Neural crest cell (in vitro differentiated cells): ENCODE measurements at regions not wholly inside any gene's neighbourhood (a gene's known extent, or its start where the extent isn't known, plus 50 kb on each side); places are given as distances from the start of the nearest gene placed in this dataset.

Source experiments
- DNase-seq: peaks from one replicate; pipeline ENCODE4 v3.0.0; 2021; ENCODE audit warnings: low read depth, mixed read lengths, low spot score
- H3K27ac Mint-ChIP-seq: one replicate; pipeline ENCODE4 v1.8.0; 2021; ENCODE audit warnings: mild to moderate bottlenecking, mixed read lengths; ENCODE audit not compliant: unreplicated experiment
- H3K27me3 Mint-ChIP-seq: 2 replicates; pipeline ENCODE4 v1.8.0; 2021; ENCODE audit warnings: low read depth, mild to moderate bottlenecking, mixed read lengths
- H3K36me3 Mint-ChIP-seq: 2 replicates; pipeline ENCODE4 v1.8.0; 2021; ENCODE audit warnings: low read depth, mild to moderate bottlenecking, mixed read lengths
- H3K4me1 Mint-ChIP-seq: 2 replicates; pipeline ENCODE4 v1.8.0; 2021; ENCODE audit warnings: mixed read lengths
- H3K4me3 Mint-ChIP-seq: one replicate; pipeline ENCODE4 v1.8.0; 2021; ENCODE audit warnings: mild to moderate bottlenecking, mixed read lengths
- H3K9me3 Mint-ChIP-seq: 2 replicates; pipeline ENCODE4 v1.8.0; 2021; ENCODE audit warnings: mixed read lengths
- TF ChIP-seq, protein P1 (sequence below): fragments of 200-600 bp; sonication (generic); conservative IDR thresholded peaks from 2 replicates; pipeline ENCODE4 v1.5.0; 2021; ENCODE audit warnings: antibody characterized with exemption, mild to moderate bottlenecking

DNA sequence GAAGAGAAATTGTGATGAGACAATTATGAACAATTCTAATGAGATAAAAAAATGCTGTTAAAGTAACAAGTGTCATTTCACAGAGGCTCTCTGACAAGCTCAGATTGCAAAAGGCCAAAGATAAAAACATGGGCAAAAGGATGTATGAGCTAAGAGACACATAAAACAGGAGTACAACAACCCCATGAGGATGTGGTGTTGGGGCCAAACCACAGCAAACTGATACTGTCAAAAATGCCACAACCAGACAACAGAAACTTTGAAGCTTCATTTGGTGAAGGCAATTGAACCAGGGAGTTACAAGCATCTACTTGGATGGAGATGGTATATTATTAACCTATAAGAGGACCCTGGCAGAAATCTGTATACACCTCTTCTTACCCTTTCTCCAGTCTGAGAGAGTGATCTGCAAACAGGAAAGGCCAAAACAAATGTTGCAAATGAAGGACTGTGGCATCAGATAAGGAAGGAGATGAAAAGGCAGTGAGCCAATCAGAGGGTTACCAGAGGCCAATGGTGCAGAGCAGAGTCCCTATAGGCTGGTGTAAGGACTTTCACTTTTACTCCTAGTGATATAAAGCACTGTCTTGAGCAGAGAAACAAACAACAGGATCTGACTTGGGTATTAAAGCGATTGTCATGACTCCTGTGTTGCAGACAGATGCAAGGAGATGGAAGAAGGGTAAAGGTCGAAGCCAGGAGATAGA, 659.0 kb downstream of the NTRK3 start:
- H3K27me3 Mint-ChIP-seq, result no peaks in the 10 kb centered on the region
- peaks cover 3% of the 10 kb centered on the region for H3K9me3 Mint-ChIP-seq
- no peaks in the 10 kb centered on the region for H3K4me1 Mint-ChIP-seq
- no peak overlapping the region for H3K27ac Mint-ChIP-seq
- no peaks in the 10 kb centered on the region for H3K36me3 Mint-ChIP-seq
- TF ChIP-seq, protein P1, sequence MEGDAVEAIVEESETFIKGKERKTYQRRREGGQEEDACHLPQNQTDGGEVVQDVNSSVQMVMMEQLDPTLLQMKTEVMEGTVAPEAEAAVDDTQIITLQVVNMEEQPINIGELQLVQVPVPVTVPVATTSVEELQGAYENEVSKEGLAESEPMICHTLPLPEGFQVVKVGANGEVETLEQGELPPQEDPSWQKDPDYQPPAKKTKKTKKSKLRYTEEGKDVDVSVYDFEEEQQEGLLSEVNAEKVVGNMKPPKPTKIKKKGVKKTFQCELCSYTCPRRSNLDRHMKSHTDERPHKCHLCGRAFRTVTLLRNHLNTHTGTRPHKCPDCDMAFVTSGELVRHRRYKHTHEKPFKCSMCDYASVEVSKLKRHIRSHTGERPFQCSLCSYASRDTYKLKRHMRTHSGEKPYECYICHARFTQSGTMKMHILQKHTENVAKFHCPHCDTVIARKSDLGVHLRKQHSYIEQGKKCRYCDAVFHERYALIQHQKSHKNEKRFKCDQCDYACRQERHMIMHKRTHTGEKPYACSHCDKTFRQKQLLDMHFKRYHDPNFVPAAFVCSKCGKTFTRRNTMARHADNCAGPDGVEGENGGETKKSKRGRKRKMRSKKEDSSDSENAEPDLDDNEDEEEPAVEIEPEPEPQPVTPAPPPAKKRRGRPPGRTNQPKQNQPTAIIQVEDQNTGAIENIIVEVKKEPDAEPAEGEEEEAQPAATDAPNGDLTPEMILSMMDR, result no peak
- DNase-seq, result no peak
- no peak overlapping the region for H3K4me3 Mint-ChIP-seq

DNA sequence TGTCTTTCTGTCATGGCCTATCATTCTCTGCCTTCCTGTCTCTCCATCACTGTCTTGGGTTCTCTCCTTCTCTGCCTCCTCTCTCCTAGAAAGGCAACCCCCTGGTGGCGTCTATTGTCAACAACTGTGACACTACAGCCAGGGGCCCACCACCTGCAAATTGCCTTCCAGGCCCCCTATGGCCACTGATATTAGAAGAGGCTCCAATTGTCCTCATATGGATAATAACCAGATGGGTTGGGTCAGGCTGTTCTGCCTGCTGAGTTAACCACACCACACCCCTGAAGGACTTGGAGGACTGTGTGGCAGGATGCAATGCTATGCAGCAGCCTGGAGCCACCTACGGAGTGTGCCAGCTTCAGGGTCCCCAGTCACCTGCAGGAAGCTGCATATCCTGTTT, 665.0 kb downstream of the NTRK3 start:
- no peak overlapping the region for H3K4me3 Mint-ChIP-seq
- no peaks in the 10 kb centered on the region for H3K36me3 Mint-ChIP-seq
- H3K27ac Mint-ChIP-seq, result no peak overlapping the region
- TF ChIP-seq, protein P1, result no peak
- H3K4me1 Mint-ChIP-seq, result no peaks in the 10 kb centered on the region
- H3K27me3 Mint-ChIP-seq, result no peaks in the 10 kb centered on the region
- no peak for DNase-seq
- H3K9me3 Mint-ChIP-seq, result no peaks in the 10 kb centered on the region

DNA sequence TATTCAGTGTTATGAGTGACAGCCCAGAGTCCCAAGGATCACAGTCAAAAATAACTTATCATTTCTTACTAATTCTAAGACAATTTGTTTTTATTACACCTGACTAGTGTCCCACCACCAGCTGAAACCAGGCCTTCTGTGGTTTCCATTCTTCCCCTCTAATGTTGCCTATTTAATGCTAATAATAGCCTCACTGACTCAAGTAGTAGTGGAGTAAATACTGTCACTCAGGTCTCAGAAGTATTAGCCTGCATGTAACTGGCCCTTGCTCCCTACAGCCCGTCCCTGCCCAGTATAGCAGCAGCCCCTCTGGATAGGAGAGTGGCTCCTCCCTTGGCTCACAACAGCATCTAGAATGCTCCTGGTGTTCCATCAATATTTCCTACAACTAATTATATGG, 665.5 kb downstream of the NTRK3 start:
- H3K27ac Mint-ChIP-seq, result peak overlapping the region; percentile 27
- H3K36me3 Mint-ChIP-seq, result no peaks in the 10 kb centered on the region
- H3K9me3 Mint-ChIP-seq, result no peaks in the 10 kb centered on the region
- H3K4me3 Mint-ChIP-seq, result no peak overlapping the region
- no peak for DNase-seq
- H3K4me1 Mint-ChIP-seq, result no peaks in the 10 kb centered on the region
- H3K27me3 Mint-ChIP-seq, result no peaks in the 10 kb centered on the region
- TF ChIP-seq, protein P1, result no peak

DNA sequence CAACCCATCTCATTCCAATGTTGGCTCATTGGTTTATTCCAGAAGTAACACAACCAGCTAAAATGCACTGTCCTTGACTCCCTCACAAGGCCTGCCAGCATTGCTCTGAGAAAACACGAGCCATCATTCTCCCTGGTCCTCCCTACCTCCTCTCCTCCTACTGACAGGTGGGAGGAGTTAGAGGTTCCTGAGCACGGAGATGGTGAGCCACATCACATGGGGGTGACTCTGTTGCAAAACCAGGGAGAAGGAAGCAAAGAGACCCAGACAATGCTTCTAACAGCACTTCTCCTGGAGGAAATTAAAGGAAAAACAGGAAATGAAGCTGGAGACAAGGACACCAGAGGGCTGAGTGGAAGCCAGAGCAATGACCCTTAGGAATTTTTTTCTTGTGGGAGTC, 667.4 kb downstream of the NTRK3 start:
- Mint-ChIP-seq H3K4me1 (no peaks in the 10 kb centered on the region), H3K27me3 (peaks cover 3% of the 10 kb centered on the region), H3K9me3 (no peaks in the 10 kb centered on the region), H3K36me3 (no peaks in the 10 kb centered on the region), H3K4me3 (no peak overlapping the region), H3K27ac (no peak overlapping the region)
- TF ChIP-seq, protein P1, result no peak
- no peak for DNase-seq

DNA sequence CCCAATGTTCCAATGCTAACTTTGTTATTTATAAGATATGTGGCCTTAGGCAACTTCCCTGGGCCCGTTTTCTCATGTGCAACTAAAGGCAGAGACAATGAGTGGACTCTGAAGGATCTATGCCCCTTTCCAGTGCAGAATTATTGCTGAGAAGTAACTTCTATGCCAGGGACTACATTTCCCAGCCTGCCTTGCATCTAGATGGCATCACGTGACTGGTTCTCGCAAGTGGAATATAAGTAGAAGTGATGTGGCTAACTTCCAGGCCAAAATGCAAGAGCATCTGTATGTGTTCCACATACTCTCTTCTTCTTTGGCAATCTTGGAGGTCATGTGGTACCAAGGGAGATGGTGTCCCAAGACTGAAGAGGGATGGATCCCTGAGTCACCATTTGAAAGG, 674.4 kb downstream of the NTRK3 start:
- DNase-seq, result no peak
- Mint-ChIP-seq H3K36me3 (no peaks in the 10 kb centered on the region), H3K27ac (no peak overlapping the region), H3K4me1 (peaks cover 4% of the 10 kb centered on the region), H3K9me3 (no peaks in the 10 kb centered on the region), H3K4me3 (no peak overlapping the region), H3K27me3 (peaks cover 3% of the 10 kb centered on the region)
- TF ChIP-seq, protein P1, result no peak
